ENCODE measurements at regions not wholly inside any gene's neighbourhood (a gene's known extent, or its start where the extent isn't known, plus 50 kb on each side); places are given as distances from the start of the nearest gene placed in this dataset.
"Not testable (repeated sequence)": the region's sequence is repeated elsewhere in the genome, so short reads cannot be mapped to it uniquely, and the experiment has no call there.

DNA sequence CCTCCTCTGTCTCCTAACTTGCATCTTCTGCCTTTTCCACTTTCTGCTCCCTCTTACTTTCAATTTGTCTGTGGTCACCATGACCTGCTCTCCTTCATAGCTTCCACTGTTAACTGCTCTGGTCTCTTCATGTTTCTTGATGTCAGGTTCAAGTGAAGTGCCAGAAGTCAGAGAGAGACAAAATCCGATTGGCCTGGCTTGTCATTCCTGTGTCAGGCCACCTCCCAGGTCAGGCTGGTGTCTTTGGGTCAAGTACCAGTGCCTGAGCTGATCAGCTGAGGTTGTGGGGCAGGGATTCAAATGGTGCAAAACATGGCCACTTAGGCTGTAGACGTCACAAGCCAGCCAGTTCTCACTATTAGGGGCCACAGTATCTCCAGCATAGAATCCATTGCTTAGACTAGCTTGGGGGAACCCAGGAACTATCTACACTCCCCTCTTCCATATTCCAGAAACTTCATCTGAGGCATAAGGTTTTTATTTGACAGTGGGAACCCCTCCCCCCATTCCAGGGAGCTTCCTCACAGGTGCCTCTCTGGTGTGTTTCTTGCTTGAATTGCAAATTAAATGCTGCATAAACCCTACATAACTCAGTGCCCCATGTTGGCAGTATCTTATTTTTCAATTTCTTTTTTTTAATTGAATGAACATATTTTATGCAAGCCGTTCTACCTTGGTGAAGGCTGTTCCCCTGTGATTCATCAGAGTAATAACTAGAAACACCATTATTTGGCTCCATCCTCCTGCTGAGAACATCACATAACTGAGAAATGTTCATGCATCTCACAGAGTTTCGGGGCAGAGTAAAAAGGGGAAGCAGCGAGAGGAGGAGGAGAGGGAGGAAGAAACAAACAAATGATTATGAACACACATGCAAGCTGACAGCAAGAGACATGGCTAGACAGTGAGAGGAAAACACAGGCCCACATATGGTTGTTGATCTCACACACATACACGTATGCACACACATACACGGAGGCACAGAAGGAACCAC lies 175.8 kb downstream of the TLE3 start:
- DNase-seq (ENCODE audit: low read depth): no peak

DNA sequence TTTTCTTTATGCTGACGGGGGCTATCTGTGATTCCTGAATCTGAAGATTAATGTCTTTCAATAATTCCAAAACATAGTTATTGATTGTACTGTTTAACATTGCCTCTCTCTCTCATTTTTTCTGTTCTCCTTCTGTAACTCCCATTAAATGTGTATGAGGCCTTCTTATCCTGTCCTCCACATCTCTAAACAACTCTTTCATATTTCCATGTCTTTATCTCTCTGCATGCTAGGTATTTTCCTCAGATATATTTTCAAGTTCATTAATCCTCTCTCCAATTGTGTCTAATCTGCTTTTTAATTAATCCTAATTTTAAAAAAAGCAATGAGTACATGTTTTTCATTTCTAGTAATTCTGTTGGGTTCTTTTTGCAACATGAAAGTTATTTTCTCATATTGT lies 173.2 kb downstream of the TLE3 start:
- DNase-seq (ENCODE audit: low read depth): no peak

DNA sequence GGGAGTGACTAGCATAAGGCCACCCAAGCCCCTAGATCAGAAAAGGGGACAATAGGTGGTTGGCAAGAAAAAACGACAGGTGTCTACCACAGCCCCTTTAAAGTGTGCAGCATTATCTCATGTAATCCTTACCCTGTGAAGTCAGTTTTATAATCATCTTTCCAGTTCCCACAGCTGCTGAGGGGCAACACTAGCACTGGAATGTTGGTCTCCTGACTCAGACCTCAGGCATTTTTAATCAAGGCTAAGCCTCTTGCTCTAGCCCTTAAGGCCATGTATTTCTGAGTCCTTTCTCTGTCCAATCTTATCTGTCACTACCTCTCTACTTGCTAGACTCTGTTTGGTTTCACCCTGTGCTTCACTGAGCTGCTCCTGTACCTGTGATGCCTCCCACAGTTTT lies 171.7 kb downstream of the TLE3 start:
- DNase-seq (ENCODE audit: low read depth): no peak

DNA sequence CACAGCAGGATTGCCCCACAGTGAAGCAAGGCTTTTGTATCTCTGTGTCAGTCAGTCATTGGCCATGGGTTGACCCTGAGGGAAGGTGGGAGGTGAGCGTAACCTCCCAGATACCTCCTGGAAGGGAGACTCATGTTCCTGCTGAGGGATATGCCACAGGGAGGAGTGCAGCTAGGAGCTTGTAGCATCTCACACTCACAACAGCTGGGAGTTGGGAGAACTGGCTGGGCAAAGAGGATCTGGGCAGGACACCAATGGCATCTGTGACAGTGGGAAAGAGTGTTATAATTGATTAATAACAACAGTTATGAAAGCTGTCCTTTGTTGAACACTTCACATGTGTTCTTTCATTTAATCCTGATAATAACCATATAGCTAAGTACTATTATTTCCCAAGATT lies 171.0 kb downstream of the TLE3 start:
- DNase-seq (ENCODE audit: low read depth): no peak

DNA sequence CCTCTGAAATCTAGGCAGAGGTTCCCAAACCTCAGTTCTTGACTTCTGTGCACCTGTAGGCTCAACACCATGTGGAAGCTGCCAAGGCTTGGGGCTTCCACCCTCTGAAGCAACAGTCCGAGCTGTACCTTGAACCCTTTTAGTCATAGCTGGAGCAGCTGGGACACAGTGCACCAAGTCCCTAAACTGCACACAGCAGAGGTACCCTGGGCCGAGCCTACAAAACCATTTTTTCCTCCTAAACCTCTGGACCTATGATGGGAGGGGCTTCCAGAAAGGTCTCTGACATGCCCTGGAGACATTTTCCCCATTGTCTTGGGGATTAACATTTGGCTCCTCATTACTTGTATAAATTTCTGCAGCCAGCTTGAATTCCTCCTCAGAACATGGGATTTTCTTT lies 168.8 kb downstream of the TLE3 start:
- not testable (repeated sequence) for DNase-seq (ENCODE audit: low read depth)

DNA sequence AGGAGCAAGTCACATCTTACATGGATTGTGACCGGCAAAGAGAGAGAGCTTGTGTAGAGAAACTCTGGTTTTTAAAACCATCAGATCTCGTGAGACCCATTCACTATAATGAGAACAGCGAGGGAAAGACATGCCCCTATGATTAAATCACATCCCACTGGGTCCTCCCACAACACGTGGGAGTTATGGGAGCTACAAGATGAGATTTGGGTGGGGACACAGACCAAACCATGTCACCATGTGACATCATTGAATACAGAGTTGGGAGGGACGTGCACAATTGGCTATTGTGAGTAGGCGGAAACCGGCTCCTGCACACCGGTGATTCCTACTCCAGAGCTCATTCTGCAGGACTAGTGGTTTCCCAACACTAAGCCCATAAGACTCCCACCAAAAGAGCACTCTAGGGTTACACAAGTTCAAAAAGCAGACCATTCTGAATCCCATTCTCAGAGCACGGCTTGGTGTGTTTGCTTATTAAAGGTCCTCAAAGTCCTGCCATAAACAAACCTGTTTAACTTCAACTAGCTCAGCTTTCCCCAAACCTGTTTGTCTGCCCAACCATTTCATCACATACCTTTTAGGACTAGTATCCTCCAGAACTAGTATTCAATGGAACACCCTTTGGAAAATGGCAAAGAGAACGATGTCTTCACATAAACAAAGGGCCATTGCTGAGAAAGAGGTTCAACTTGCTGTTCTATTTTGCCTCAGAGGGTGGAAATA lies 167.6 kb downstream of the TLE3 start:
- no peak for DNase-seq (ENCODE audit: low read depth)

DNA sequence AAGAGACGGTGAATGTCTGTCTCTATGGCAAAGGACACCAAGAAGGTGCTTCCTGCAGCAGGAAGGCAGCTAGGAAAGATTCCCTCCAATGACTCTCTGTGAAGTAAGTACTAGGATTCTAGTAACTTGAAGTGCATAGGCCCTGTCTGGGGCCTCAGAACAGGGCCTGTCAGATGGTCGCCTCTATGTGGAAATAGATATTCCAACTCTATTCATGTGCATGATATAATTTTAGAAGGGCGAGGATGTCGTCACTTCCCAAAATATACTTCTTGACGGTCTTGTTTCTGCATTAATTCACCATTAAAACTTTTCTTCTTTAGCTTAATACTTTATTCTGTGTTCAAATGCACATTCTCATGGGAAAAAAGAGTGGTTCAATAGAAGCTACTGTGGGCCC lies 167.0 kb downstream of the TLE3 start:
- no peak for DNase-seq (ENCODE audit: low read depth)

DNA sequence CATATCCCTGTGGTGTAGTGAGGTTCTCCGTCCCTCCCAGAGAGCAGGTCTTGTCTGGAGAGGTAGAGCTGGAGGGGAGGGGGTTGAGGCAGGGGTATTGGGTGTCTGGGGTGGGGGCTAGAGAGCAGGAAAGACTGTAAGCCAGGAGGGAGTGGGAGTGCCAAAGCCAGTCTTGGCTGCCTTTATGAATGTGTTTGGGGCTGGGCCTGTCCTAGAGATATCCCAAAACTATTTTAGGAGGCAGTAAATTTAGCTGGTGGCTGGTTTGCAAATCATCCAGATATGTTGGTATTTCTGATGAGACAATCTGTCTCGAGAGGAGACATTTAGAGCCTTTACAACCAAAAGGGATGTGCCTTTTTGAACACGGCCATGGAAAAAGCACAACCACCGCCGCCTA lies 166.6 kb downstream of the TLE3 start:
- no peak for DNase-seq (ENCODE audit: low read depth)

DNA sequence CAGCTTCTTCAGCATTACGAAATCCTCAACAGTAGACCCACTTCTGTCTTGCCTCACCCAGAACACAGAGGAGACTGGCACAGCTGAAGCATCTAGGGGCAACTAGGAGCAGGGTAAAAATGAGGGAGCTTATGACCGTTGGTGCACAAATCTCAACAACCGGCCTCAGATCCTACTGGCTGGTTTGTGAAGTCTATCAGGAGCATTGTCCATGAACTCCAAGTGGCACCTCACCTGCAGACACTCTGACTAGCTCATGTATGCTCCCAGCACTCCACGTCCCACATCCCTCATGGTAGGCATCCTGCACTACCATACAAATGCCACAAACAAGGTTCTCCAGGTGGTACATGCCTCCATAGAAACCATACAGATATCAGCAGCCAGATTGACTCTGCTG lies 163.1 kb downstream of the TLE3 start:
- no peak for DNase-seq (ENCODE audit: low read depth)

DNA sequence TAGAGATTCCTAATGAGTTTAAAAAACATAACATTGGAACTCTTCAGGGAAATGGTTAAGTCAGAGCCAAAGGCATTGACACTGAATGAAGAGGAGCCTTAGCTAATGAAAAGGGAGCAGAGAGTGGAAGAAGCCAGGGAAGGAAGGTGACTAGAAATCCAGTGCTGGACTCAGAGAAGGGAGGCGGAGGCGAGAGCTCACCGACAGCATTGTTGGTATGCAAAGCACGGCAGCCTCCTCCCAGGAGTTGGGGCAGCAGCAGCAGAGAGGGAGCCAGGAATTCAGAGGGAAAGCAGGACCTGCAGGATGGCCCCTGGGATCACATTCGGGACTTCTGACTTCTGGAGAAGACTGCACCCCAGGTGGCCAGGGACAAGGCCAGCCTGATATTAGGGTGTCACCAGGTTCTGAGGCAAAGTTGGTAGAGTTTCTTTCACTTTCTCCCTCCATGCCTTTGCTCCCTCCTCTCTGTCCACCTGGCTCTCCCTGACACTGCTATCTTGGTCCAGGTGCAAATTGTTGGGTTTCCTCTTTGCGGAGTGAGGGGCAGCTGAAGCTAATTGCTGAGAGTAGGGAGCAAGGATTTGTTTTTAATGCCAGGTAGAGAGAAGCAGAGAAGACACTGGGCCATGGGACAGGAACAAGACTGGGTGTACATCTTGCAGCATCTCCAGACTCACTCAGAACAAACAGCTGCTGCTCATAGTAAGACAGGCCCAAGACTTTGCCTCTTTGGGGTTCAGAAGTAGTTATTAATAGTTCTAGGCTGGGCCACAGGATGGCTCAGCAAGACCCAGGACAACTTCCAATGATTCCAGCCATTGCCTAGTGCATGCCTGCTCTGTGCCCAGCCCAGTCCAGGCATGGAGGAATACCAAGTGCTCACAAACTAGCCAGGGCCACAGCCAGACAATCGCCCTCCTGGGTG lies 157.9 kb downstream of the TLE3 start:
- DNase-seq (ENCODE audit: low read depth): no peak

DNA sequence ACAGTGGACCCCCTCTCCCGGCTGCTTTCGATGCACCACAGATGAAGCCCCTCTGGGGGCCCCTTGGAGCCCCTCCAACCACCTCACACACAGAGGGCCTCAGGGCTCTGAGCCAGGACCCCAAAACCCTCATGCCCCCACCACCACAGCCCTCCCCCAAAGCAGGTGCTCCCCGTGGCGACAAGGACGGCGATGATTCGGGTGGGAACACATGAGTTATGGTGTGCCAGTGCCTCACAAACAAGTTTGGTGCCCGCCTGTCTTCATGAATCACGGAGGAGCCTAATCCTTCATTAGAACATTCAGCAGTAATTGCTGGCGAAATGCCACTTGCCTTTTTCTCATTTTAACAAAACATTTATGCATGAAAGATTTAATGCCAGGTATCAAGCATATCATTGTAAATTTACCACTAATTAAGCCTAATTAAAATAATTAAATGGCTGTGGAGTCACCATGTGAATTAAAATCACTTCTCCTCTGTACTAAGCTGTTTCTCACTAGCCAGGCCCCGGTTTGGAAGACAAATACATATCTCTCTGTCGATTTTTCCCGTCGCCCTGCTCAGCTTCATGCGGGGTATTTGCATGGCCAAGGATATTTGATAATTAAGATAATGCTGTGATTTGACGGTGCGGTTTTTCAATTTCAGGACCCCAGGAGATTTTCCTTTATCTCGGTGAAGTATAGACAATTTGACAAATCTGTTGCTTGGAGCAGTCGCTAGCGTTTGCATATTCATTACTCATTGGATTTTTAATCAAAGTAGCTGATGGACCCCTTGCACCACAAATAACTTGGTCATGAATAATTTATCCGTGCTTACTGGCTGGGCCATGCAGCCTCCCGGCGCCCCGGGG lies 157.0 kb downstream of the TLE3 start:
- DNase-seq (ENCODE audit: low read depth): no peak

DNA sequence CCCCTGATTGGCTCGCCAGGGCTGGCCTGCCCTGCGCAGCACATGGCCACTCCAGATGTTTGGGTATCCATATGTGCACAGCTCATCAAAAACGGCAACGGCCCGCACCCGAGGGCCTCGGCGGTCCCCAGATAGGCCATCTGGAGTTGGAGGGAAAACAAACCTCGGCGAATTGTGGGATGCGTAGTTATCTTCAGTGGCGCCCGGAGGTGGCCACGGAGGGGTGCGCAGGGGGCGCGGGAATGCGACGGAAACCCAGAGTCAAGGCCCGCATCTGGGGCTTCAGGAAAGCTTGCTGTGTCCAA lies 156.5 kb downstream of the TLE3 start:
- DNase-seq (ENCODE audit: low read depth): no peak

DNA sequence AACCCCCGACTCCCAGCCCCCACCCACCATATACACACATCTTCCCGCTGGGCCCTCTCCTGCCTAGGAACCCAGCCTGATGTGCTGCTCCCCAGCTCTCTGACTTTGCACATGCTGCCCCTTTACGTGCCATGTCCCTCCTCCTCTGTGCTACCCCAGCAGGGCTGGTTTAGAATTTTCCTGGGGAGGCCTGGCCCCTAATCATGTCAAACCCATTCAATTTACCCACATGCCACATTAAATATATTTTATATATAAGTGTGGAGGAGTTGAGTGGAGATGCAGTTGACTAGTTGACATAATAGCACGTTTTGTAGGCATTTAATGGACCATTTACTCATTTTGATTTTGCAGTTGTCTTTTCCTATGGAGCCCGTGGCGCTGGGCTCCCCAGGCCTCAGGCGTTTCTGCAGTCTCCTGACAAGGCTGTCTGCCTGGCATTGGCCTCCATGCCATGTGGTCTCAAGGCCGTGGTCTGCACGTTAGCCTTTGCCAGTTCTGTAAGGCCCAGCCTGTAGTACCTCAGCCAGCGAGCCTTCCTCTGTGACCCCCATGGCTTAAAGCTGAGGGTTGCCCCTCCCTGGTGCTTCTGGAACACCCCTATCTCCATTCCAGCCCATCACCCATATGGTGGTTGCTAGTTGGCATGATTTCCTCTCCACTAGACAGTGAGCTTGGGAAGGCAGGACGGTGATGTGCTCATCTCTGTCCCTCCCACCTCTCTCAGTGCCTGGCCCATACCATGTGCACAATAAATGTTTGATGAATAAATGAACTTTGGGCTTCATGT lies 155.8 kb downstream of the TLE3 start:
- DNase-seq (ENCODE audit: low read depth): no peak

DNA sequence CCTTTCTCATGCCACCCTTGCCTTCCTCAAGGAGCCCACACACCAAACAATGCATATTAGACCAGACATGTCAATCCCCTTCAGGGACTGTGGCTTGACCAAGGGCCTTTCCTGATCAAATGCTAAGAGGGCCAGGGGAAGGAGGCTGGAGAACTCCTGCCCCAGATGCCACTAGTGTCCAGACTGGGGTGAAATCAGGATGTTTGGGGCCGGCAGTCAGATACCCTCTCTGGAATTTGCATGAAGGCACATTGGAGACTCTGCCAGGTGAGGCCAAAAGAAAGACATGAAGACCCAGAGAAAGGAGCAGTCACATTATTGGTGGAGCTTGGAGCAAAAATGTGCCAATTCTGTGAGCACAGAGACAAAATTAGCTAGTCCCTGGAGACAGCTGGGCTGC lies 154.1 kb downstream of the TLE3 start:
- DNase-seq (ENCODE audit: low read depth): no peak

DNA sequence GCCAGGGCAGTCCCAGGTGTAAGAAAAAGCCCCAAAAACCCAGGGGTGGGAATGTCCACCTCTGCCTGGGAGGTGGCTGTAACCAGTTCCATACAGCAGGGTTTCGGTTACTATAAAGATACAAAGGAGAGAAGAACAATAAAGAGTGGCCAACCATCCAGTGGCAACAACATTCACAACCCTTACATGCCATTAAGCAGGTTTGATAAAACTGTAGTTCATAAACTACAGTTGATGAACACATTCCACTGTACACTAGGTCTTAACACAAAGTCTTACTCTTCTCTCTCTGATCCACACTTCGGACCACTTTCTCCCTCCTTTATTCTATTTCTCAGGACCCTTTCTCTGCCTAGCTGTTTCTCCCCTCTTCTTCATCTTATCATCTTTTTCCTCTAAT lies 152.0 kb downstream of the TLE3 start:
- DNase-seq (ENCODE audit: low read depth): no peak

DNA sequence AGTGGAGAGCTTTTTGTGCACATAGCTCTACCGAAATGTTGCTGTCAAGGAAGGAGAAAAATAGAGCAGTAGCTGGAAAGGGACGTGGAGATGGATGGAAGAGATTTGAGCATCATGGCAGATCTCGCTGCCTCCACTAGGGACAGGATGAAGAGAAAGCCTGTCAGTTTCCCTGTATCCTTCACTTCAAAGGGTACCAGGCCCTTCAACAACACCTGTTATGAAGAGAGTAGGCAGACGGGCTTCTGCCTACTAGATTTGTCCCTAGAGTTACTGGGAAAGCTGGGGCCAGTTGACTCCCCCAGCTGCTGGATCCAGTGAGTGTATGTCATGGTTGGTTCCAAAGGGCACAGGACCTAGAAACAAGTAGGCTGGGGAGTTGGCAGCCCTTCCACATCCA lies 150.8 kb downstream of the TLE3 start:
- no peak for DNase-seq (ENCODE audit: low read depth)

DNA sequence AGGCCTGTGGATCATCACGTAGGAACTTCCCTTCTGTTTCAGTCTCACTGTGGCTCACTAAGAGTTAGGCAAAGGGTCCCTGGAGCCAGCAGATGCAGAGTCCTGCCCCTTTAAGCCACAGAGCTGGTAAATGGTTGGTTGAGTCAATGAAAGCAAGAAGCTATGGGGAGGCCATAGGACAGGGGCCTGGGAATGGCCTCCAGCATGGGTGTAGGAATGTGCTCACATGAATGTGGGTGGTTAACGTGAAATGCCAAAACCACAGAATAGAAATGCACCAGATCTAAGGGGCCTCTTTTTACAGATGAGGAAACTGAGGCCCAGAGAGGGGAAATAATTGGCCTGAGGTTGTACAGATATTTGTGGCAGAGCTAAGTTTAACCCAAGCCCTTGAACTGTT lies 150.3 kb downstream of the TLE3 start:
- no peak for DNase-seq (ENCODE audit: low read depth)

DNA sequence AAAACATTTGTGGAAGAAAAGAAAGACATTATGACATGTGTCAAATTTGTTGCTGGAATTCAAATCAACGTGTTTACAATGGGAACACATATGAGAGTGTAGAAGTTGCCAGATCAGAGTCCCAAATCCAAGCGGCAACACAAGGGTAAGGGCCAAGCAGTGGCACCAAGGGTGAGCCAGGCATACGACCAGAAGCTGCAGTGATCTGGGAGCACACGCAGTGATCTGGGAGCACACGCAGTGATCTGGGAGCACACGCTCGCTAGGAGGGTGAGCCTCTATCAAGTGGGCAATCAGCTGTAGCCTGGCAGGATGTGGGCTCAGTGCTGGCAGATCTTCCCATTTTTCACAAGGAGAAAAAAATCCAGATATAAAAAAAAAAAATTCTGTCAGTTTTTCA lies 148.2 kb downstream of the TLE3 start:
- DNase-seq (ENCODE audit: low read depth): no peak

DNA sequence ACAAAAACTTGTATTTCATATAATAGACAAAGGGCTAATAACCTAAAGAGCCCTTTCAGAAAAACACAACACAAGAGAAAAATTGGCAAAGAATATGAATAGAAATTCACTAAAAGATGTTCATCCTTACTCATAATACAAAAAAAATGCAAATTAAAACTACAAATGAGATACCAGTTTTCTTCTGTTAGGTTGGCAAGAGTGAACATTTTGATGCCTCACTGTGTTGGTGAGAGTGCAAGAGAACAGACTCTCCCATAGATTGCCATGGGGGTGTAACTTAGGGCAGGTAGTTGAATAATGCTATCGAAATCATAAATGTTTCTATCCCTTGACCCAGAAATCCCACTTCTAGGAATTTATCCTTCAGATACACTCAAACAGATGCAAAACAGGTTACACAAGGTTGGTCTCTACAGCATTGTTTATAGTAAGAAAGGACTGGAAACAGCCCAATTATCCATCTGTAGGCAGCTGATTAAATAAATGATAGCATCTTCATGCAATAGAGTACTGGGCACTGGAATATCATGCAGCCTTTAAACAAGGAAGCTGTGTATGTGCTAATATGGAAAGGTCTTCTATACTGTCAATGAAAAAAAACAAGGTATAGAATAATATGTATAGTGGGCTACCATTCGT lies 146.3 kb downstream of the TLE3 start:
- no peak for DNase-seq (ENCODE audit: low read depth)

DNA sequence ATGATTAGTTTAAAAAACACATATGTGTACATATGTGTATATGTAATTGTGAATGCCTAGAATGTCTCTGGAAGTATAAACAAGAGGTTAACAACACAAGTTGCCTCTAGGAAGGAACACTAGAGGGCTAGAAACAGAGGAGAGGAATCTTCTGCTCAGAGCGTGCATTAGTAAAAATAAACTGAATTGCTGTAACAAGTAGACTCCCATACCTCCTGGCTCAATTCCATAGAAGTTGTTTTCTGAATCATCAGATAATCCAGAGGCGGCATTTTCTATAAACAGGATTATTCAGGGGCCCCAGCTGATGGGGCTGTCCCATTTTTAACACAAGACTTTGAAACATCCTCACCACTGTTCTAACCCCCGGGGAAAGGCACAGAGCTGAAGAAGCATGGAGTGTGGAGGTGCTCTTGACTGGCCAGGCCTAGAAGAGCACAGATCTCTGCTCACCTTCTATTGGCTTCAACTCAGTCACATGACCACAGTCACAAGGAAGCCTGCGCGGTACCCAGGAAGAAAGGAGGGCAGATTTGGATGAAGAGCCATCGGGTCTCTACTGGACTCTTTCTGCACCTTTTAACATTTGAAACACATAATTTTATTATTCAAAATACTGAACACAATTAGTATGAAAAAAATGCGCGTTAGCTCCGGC lies 145.7 kb downstream of the TLE3 start:
- DNase-seq (ENCODE audit: low read depth): no peak
